IMR-90 (cell line): ENCODE measurements at regions not wholly inside any gene's neighbourhood (a gene's known extent, or its start where the extent isn't known, plus 50 kb on each side); places are given as distances from the start of the nearest gene placed in this dataset.

ENCODE experiments used
- ATAC-seq: fragments of 200-7000 bp; cut with Tn5 transposase; 2 replicates; pipeline ENCODE4 v1.9.1; 2020; ENCODE audit warnings: low read depth, mild to moderate bottlenecking, moderate library complexity
- BruUV-seq: library from RNA; stranded (reverse); fragments of 400-500 nt; replicated peaks from 2 replicates; lab custom pipeline; 2021; lab: Mats Ljungman, UMichigan
- CTCF ChIA-PET: fragments of 300-600 bp; formaldehyde crosslinking; extraction: SDS; loops from one replicate; lab custom pipeline; 2021; ENCODE audit warnings: antibody characterized with exemption; lab: Yijun Ruan, JAX
- POLR2A ChIA-PET: fragments of 300-600 bp; sonication (Branson Sonifier 250); formaldehyde crosslinking; loops from one replicate; lab custom pipeline; 2022; ENCODE audit warnings: antibody characterized with exemption; ENCODE audit not compliant: unreplicated experiment; lab: Charles Lee
- DNase-seq: peaks from one replicate; pipeline ENCODE4 v3.0.0; 2013
- H2AFZ ChIP-seq: replicated peaks from 2 replicates; pipeline ENCODE3; 2013; ENCODE audit warnings: low read length, mild to moderate bottlenecking; ENCODE audit not compliant: poor library complexity
- H2AK5ac ChIP-seq: 2 replicates; pipeline ENCODE4 v1.6.1; 2013; ENCODE audit warnings: low read depth, low read length, inconsistent platforms
- H2AK9ac ChIP-seq: replicated peaks from 2 replicates; pipeline ENCODE3; 2013; ENCODE audit warnings: mild to moderate bottlenecking, low read depth, low read length, moderate library complexity; ENCODE audit not compliant: poor library complexity
- H2BK120ac ChIP-seq: 2 replicates; pipeline ENCODE4 v1.6.1; 2013; ENCODE audit warnings: low read depth, low read length, inconsistent platforms
- H2BK15ac ChIP-seq: 3 replicates; pipeline ENCODE4 v1.6.1; 2013; ENCODE audit warnings: low read depth, low read length, inconsistent platforms
- H2BK20ac ChIP-seq: 2 replicates; pipeline ENCODE4 v1.6.1; 2013; ENCODE audit warnings: low read depth, mild to moderate bottlenecking, inconsistent platforms, low read length, moderate library complexity
- H2BK5ac ChIP-seq: 2 replicates; pipeline ENCODE4 v1.6.1; 2013; ENCODE audit warnings: mild to moderate bottlenecking, low read depth, low read length, inconsistent platforms; ENCODE audit not compliant: poor library complexity, severe bottlenecking
- H3K14ac ChIP-seq: replicated peaks from 2 replicates; pipeline ENCODE4 v1.6.1; 2013; ENCODE audit warnings: low read depth, low read length, inconsistent platforms
- H3K18ac ChIP-seq: 2 replicates; pipeline ENCODE4 v1.6.1; 2013; ENCODE audit warnings: low read depth, low read length, control low read depth
- H3K23ac ChIP-seq: 2 replicates; pipeline ENCODE4 v1.6.1; 2013; ENCODE audit warnings: low read depth, low read length, inconsistent platforms
- H3K27ac ChIP-seq: 2 replicates; pipeline ENCODE4 v1.5.1; 2013; ENCODE audit warnings: mild to moderate bottlenecking, control low read depth, low read length; ENCODE audit not compliant: insufficient read depth
- H3K27me3 ChIP-seq: 2 replicates; pipeline ENCODE4 v1.6.1; 2013; ENCODE audit warnings: low read length; ENCODE audit not compliant: control insufficient read depth, insufficient read depth
- H3K36me3 ChIP-seq: 2 replicates; pipeline ENCODE4 v1.6.1; 2013; ENCODE audit warnings: low read length, mixed read lengths; ENCODE audit not compliant: control insufficient read depth, insufficient read depth
- H3K4ac ChIP-seq: 2 replicates; pipeline ENCODE4 v1.6.1; 2013; ENCODE audit warnings: low read depth, low read length, inconsistent platforms
- H3K4me1 ChIP-seq: 2 replicates; pipeline ENCODE4 v1.6.1; 2013; ENCODE audit warnings: low read length, mixed read lengths; ENCODE audit not compliant: control insufficient read depth, insufficient read depth
- H3K4me2 ChIP-seq: 2 replicates; pipeline ENCODE4 v1.6.1; 2013; ENCODE audit warnings: low read depth, mild to moderate bottlenecking, control low read depth, low read length, moderate library complexity
- H3K4me3 ChIP-seq: 2 replicates; pipeline ENCODE4 v1.5.1; 2013; ENCODE audit warnings: low read depth, mild to moderate bottlenecking, control low read depth, low read length, moderate library complexity; ENCODE audit not compliant: insufficient read depth
- H3K56ac ChIP-seq: 2 replicates; pipeline ENCODE4 v1.6.1; 2013; ENCODE audit warnings: low read length, inconsistent platforms; ENCODE audit not compliant: insufficient read depth; ENCODE audit errors: extremely low read depth
- H3K79me1 ChIP-seq, 2 experiments: 2 replicates each; pipeline ENCODE4 v1.6.1; 2013; ENCODE audit warnings: low read length in 2 of 2, inconsistent platforms in 1 of 2, low read depth in 1 of 2
- H3K9ac ChIP-seq: 2 replicates; pipeline ENCODE4 v1.6.1; 2013; ENCODE audit warnings: low read depth, low read length, control low read depth
- H3K9me1 ChIP-seq: 2 replicates; pipeline ENCODE4 v1.6.1; 2013; ENCODE audit warnings: low read length, inconsistent platforms; ENCODE audit not compliant: insufficient read depth
- H3K9me3 ChIP-seq: 2 replicates; pipeline ENCODE4 v1.6.1; 2013; ENCODE audit warnings: low read length; ENCODE audit not compliant: control insufficient read depth, insufficient read depth
- H4K20me1 ChIP-seq: 2 replicates; pipeline ENCODE4 v1.6.1; 2013; ENCODE audit warnings: low read length, inconsistent platforms; ENCODE audit not compliant: insufficient read depth
- H4K5ac ChIP-seq: 2 replicates; pipeline ENCODE4 v1.6.1; 2013; ENCODE audit warnings: mild to moderate bottlenecking, low read depth, low read length, control low read depth
- H4K8ac ChIP-seq, 2 experiments: 2 replicates each; pipeline ENCODE4 v1.6.1; 2013; ENCODE audit warnings: low read depth in 2 of 2, low read length in 2 of 2, control low read depth in 1 of 2, inconsistent platforms in 1 of 2
- H4K91ac ChIP-seq: 2 replicates; pipeline ENCODE4 v1.6.1; 2013; ENCODE audit warnings: low read depth, low read length, inconsistent platforms; ENCODE audit not compliant: insufficient read depth
- CEBPB ChIP-seq: IDR thresholded peaks from 2 replicates; pipeline ENCODE4 v1.6.1; 2012; ENCODE audit warnings: low read depth, low read length, improper control_type of control experiment
- ELK1 ChIP-seq: fragments of 150-350 bp; IDR thresholded peaks from 2 replicates; pipeline ENCODE4 v1.6.1; 2016; ENCODE audit warnings: low read depth, mild to moderate bottlenecking, low read length, moderate library complexity, borderline replicate concordance
- FOS ChIP-seq: fragments of 150-350 bp; IDR thresholded peaks from 2 replicates; pipeline ENCODE4 v1.6.1; 2016; ENCODE audit warnings: low read depth, low read length
- MAFK ChIP-seq: IDR thresholded peaks from 2 replicates; pipeline ENCODE4 v1.6.1; 2012; ENCODE audit warnings: low read depth, low read length, improper control_type of control experiment
- MXI1 ChIP-seq: IDR thresholded peaks from 2 replicates; pipeline ENCODE4 v1.6.1; 2012; ENCODE audit warnings: low read depth, mild to moderate bottlenecking, low read length, moderate library complexity, borderline replicate concordance
- NFE2L2 ChIP-seq: fragments of 150-350 bp; IDR thresholded peaks from 2 replicates; pipeline ENCODE4 v1.6.1; 2016; ENCODE audit warnings: low read depth, mild to moderate bottlenecking, low read length
- POLR2A ChIP-seq: IDR thresholded peaks from 2 replicates; pipeline ENCODE4 v1.6.1; 2012; ENCODE audit warnings: mild to moderate bottlenecking, low read depth, low read length
- whole genome bisulfite sequencing, 2 experiments: methylation state at CpG; one replicate each; pipeline versions ENCODE4 v1.1.5 to v1.1.7; 2013; ENCODE audit warnings: missing lambda C conversion rate in 2 of 2; ENCODE audit not compliant: insufficient read length in 1 of 2; ENCODE audit errors: extremely low coverage in 2 of 2; 5-methylcytosine and 5-hydroxymethylcytosine counted together
- dilution Hi-C: fragments of 300-500 bp; cut with HindIII; formaldehyde crosslinking; loops from one replicate; pipeline ENCODE4 v1.14.3; 2018; ENCODE audit warnings: low sequenced_read_pairs; ENCODE audit not compliant: unreplicated experiment
- in situ Hi-C: fragments of 300-500 bp; cut with MboI; formaldehyde crosslinking; loops from 3 replicates; pipeline ENCODE4 v1.14.3; 2019; ENCODE audit warnings: low sequenced_read_pairs, inconsistent platforms, mixed read lengths
- intact Hi-C: fragments of 100-400 bp; cut with micrococcal nuclease; formaldehyde crosslinking; loops from 2 replicates; pipeline ENCODE4 v1.10.0; 2022

- H3K36me3 ChIP-seq = no peaks in the 10 kb centered on the region
- H3K9me1 ChIP-seq = no peaks in the 10 kb centered on the region
- no CpG with 5 or more reads among the region's 2 CpGs for WGBS, 2 experiments
- ChIA-PET CTCF (no interaction called here), POLR2A (no interaction called here)
- no peak overlapping the region for H2BK120ac ChIP-seq
- dilution Hi-C loops = no loop called here
- no peaks in the 10 kb centered on the region for H3K4me1 ChIP-seq
- H2AFZ ChIP-seq = no peak overlapping the region
- no peak overlapping the region for H3K9ac ChIP-seq
- H3K27me3 ChIP-seq = no peaks in the 10 kb centered on the region
- no peak overlapping the region for H2BK5ac ChIP-seq
- no peaks in the 10 kb centered on the region for H4K20me1 ChIP-seq
- no peak overlapping the region for H3K4me2 ChIP-seq
- in situ Hi-C loops = no loop called here
- H3K14ac ChIP-seq = no peak overlapping the region
- intact Hi-C loops = no loop called here
- no peak overlapping the region for H4K91ac ChIP-seq
- H3K4me3 ChIP-seq = no peak overlapping the region
- BruUV-seq = no TSS peak
- no peak overlapping the region for H3K4ac ChIP-seq
- no peak overlapping the region for H4K8ac ChIP-seq
- no peak for ATAC-seq
- no peaks in the 10 kb centered on the region for H3K79me1 ChIP-seq
- no peak overlapping the region for H2BK15ac ChIP-seq
- H3K23ac ChIP-seq = no peak overlapping the region
- no peak for DNase-seq
- peaks cover 7% of the 10 kb centered on the region for H3K9me3 ChIP-seq
- no peak overlapping the region for H4K5ac ChIP-seq
- no peak overlapping the region for H2AK5ac ChIP-seq
- no peak overlapping the region for H2BK20ac ChIP-seq
- H3K27ac ChIP-seq = no peak overlapping the region
- TF ChIP-seq CEBPB (no peak), MAFK (no peak), ELK1 (no peak), MXI1 (no peak), NFE2L2 (no peak), POLR2A (no peak), FOS (no peak)
- no peak overlapping the region for H3K18ac ChIP-seq
- H3K56ac ChIP-seq = no peak overlapping the region
- no peak overlapping the region for H2AK9ac ChIP-seq
Measured at GRCh38 chr15:98344591-98344990, 303.7 kb upstream of the IGF1R start.
